ENCODE measurements at regions not wholly inside any gene's neighbourhood (a gene's known extent, or its start where the extent isn't known, plus 50 kb on each side); places are given as distances from the start of the nearest gene placed in this dataset.

DNA sequence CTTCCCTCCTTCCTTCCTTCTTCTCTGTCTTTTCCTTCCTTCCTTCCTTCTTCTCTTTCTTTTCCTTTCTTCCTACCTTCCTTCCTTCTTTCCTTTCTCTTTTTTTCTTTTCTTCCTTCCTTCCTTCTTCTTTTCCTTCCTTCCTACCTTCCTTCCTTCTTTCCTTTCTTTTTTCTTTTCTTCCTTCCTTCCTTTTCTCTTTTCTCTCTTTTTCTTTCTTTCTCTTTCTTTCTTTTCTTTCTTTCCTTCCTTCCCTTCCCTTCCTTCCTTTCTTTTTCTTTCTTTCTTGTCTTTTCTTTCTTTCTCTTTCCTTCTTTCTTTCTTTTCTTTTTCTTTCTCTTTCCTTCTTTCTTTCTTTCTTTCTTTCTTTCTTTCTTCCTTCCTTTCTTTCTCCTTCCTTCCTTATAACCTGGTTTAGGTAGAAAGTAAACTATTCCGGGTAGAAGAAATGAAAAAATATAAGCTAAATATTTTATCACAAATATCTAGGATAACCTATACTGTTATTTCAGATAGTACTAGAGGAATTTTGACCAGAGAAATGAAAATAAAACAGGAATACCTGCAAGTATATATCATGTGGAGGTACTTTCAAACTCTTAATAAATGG, 1741.8 kb upstream of the CDH9 start:
- H2AFZ ChIP-seq (ENCODE audit: low read depth, low read length), result no peak overlapping the region
- ATAC-seq (ENCODE audit: insufficient read depth, low read depth) (no peak), DNase-seq (no peak)
- H3K27me3 ChIP-seq (ENCODE audit: insufficient read depth, low read length, poor library complexity), result no peaks in the 10 kb centered on the region
- H3K9ac ChIP-seq (ENCODE audit: low read depth, low read length), result no peak overlapping the region
- H3K4me2 ChIP-seq (ENCODE audit: insufficient read depth, low read length), result no peak overlapping the region
- no peak overlapping the region for H3K4me3 ChIP-seq (ENCODE audit: low read depth in 1 of 2, low read length in 2 of 2)
- no peaks in the 10 kb centered on the region for H3K79me2 ChIP-seq (ENCODE audit: insufficient read depth, low read length)
- TF ChIP-seq EZH2 (IDR thresholded peaks at IDR 0.05; ENCODE audit: borderline replicate concordance, low read depth, low read length, severe bottlenecking), result no peak
- TF ChIP-seq, protein P1, sequence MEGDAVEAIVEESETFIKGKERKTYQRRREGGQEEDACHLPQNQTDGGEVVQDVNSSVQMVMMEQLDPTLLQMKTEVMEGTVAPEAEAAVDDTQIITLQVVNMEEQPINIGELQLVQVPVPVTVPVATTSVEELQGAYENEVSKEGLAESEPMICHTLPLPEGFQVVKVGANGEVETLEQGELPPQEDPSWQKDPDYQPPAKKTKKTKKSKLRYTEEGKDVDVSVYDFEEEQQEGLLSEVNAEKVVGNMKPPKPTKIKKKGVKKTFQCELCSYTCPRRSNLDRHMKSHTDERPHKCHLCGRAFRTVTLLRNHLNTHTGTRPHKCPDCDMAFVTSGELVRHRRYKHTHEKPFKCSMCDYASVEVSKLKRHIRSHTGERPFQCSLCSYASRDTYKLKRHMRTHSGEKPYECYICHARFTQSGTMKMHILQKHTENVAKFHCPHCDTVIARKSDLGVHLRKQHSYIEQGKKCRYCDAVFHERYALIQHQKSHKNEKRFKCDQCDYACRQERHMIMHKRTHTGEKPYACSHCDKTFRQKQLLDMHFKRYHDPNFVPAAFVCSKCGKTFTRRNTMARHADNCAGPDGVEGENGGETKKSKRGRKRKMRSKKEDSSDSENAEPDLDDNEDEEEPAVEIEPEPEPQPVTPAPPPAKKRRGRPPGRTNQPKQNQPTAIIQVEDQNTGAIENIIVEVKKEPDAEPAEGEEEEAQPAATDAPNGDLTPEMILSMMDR (IDR thresholded peaks at IDR 0.05; ENCODE audit: borderline replicate concordance, extremely low read depth, low read length, poor library complexity, severe bottlenecking), result no peak
- H4K20me1 ChIP-seq (ENCODE audit: insufficient read depth, low read length), result no peaks in the 10 kb centered on the region
- H3K4me1 ChIP-seq (ENCODE audit: insufficient read depth, low read length), result no peaks in the 10 kb centered on the region
- H3K9me3 ChIP-seq (ENCODE audit: insufficient read depth, low read length, severe bottlenecking), result no peaks in the 10 kb centered on the region
- H3K27ac ChIP-seq (ENCODE audit: low read length), result no peak overlapping the region
- H3K36me3 ChIP-seq (ENCODE audit: insufficient read depth, low read length), result no peaks in the 10 kb centered on the region

DNA sequence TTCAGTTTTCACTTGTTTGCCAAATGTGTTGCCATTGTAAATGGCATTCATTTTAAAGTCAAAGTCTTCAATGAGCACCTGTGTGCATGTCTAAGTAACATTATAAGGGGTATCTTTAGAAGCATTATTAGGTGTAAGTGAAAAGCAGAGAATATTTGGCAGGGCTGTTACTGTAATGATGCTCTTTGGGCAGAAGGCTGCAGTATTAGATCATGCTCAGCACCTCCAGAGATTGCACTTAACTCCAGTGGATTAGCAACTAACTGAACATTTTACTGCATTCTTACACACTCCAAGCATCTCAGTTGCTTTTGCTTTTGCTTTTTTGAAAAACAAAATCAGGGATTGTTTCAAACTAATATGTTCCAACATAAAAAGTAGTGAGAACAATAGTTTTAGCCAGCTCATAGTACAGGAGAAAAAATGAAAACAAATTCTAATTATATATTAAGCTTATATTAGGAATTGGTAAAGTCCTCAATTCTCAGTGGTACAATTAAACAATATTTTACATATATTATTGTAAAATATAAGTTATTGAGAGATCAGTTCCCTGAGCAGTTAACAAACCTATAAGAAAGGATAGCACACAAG, 1740.9 kb upstream of the CDH9 start:
- Histone ChIP-seq H3K4me3 (ENCODE audit: low read depth in 1 of 2, low read length in 2 of 2) (no peak overlapping the region), H3K4me1 (ENCODE audit: insufficient read depth, low read length) (no peaks in the 10 kb centered on the region), H3K27me3 (ENCODE audit: insufficient read depth, low read length, poor library complexity) (no peaks in the 10 kb centered on the region), H3K4me2 (ENCODE audit: insufficient read depth, low read length) (no peak overlapping the region), H4K20me1 (ENCODE audit: insufficient read depth, low read length) (no peaks in the 10 kb centered on the region), H2AFZ (ENCODE audit: low read depth, low read length) (no peak overlapping the region), H3K9ac (ENCODE audit: low read depth, low read length) (no peak overlapping the region), H3K36me3 (ENCODE audit: insufficient read depth, low read length) (no peaks in the 10 kb centered on the region), H3K79me2 (ENCODE audit: insufficient read depth, low read length) (no peaks in the 10 kb centered on the region), H3K27ac (ENCODE audit: low read length) (no peak overlapping the region), H3K9me3 (ENCODE audit: insufficient read depth, low read length, severe bottlenecking) (no peaks in the 10 kb centered on the region)
- DNase-seq (no peak), ATAC-seq (ENCODE audit: insufficient read depth, low read depth) (no peak)
- TF ChIP-seq, protein P1 (IDR thresholded peaks at IDR 0.05; ENCODE audit: borderline replicate concordance, extremely low read depth, low read length, poor library complexity, severe bottlenecking), result no peak

DNA sequence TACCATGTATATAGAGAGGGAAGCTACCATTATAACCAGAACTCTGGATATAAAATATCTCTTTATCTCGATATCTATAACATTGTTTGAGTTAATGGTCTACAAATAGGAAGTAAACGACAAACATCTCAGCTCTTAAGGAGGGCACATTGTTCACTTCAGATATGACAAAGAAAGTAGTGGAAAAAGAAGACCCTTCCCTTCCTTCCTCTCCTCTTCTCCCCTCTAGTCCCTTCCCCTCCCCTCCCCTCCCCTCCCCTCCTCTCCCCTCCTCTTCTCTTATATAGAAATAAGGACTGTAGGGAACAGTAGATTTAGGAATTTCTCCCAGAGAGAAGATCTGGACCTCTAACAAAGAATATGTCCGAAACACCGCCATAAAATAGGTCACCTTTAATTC, 1731.9 kb upstream of the CDH9 start:
- Histone ChIP-seq H3K9me3 (ENCODE audit: insufficient read depth, low read length, severe bottlenecking) (no peaks in the 10 kb centered on the region), H4K20me1 (ENCODE audit: insufficient read depth, low read length) (no peaks in the 10 kb centered on the region), H3K4me3 (ENCODE audit: low read depth in 1 of 2, low read length in 2 of 2) (no peak overlapping the region), H3K36me3 (ENCODE audit: insufficient read depth, low read length) (no peaks in the 10 kb centered on the region), H3K27me3 (ENCODE audit: insufficient read depth, low read length, poor library complexity) (no peaks in the 10 kb centered on the region), H3K9ac (ENCODE audit: low read depth, low read length) (no peak overlapping the region), H3K27ac (ENCODE audit: low read length) (no peak overlapping the region), H3K4me1 (ENCODE audit: insufficient read depth, low read length) (no peaks in the 10 kb centered on the region), H2AFZ (ENCODE audit: low read depth, low read length) (no peak overlapping the region), H3K79me2 (ENCODE audit: insufficient read depth, low read length) (no peaks in the 10 kb centered on the region), H3K4me2 (ENCODE audit: insufficient read depth, low read length) (no peak overlapping the region)
- TF ChIP-seq, protein P1 (IDR thresholded peaks at IDR 0.05; ENCODE audit: borderline replicate concordance, extremely low read depth, low read length, poor library complexity, severe bottlenecking), result no peak
- no peak for TF ChIP-seq EZH2 (IDR thresholded peaks at IDR 0.05; ENCODE audit: borderline replicate concordance, low read depth, low read length, severe bottlenecking)
- no peak for ATAC-seq (ENCODE audit: insufficient read depth, low read depth)
- no peak for DNase-seq

All from DND-41 (cell line).